A549 (cell line): ENCODE measurements at regions not wholly inside any gene's neighbourhood (a gene's known extent, or its start where the extent isn't known, plus 50 kb on each side); places are given as distances from the start of the nearest gene placed in this dataset.

ENCODE experiments used
- ATAC-seq, 2 experiments: fragments of 200-7000 bp in 1 of 2; fragments of >200 bp in 1 of 2; cut with Nextera tagmentation in 1 of 2; cut with Tn5 transposase in 1 of 2; 3 replicates each; pipeline versions ENCODE4 v1.8.0 to v1.9.1; 2018 to 2020; ENCODE audit warnings: mild to moderate bottlenecking in 1 of 2, moderate library complexity in 1 of 2
- CTCF ChIA-PET: fragments of 300-600 bp; sonication (Branson Sonifier 250); formaldehyde crosslinking; extraction: SDS; loops from one replicate; lab custom pipeline; 2021; ENCODE audit warnings: antibody characterized with exemption, inconsistent platforms; lab: Yijun Ruan, JAX
- POLR2A ChIA-PET: fragments of 350-600 bp; formaldehyde crosslinking; extraction: SDS; loops from one replicate; lab custom pipeline; 2021; ENCODE audit warnings: antibody characterized with exemption, inconsistent platforms; lab: Yijun Ruan, JAX
- DNase-seq, 2 experiments: peaks; one replicate each; pipeline versions ENCODE4 v3.0.0 to v3.0.0-alpha.2; 2011 to 2016; ENCODE audit warnings: low read depth in 1 of 2, low spot score in 1 of 2
- FAIRE-seq: peaks from 2 replicates; lab custom pipeline; 2011; peaks lifted over from hg19 to GRCh38; lab: Jason Lieb, UNC
- H3K27ac ChIP-seq, 2 experiments: fragments of >200 bp; sonication (Bioruptor Twin); formaldehyde crosslinking; 3 replicates each; pipeline ENCODE4 v1.5.1; 2016 to 2017
- H3K4me1 ChIP-seq: fragments of >200 bp; sonication (Bioruptor Twin); formaldehyde crosslinking; 3 replicates; pipeline ENCODE4 v1.6.1; 2016
- H3K4me2 ChIP-seq: fragments of >200 bp; sonication (Bioruptor Twin); formaldehyde crosslinking; 3 replicates; pipeline ENCODE4 v1.6.1; 2016
- H3K4me3 ChIP-seq: fragments of >200 bp; sonication (Bioruptor Twin); formaldehyde crosslinking; 3 replicates; pipeline ENCODE4 v1.5.1; 2016
- H3K9me3 ChIP-seq: fragments of >200 bp; sonication (Bioruptor Twin); formaldehyde crosslinking; 3 replicates; pipeline ENCODE4 v1.6.1; 2016
- BHLHE40 ChIP-seq: IDR thresholded peaks from 2 replicates; pipeline ENCODE4 v1.6.1; 2012; ENCODE audit warnings: low read depth, low read length, inconsistent platforms
- CHD2 ChIP-seq: fragments of 150-350 bp; IDR thresholded peaks from 2 replicates; pipeline ENCODE4 v1.6.1; 2014; ENCODE audit warnings: low read length; ENCODE audit not compliant: partially characterized antibody
- EP300 ChIP-seq, 2 experiments: fragments of >200 bp; sonication (Bioruptor Twin); formaldehyde crosslinking; IDR thresholded peaks; 2 replicates in 1 of 2; 3 replicates in 1 of 2; pipeline ENCODE4 v1.6.1; 2016 to 2017
- FOSB ChIP-seq: fragments of 250-450 bp; sonication (Bioruptor Pico); IDR thresholded peaks from 2 replicates; pipeline ENCODE4 v1.5.0; 2020; ENCODE audit warnings: mild to moderate bottlenecking, moderate library complexity
- FOXS1 ChIP-seq: fragments of 250-450 bp; sonication (Bioruptor Pico); IDR thresholded peaks from 2 replicates; pipeline ENCODE4 v1.5.0; 2020; ENCODE audit warnings: mild to moderate bottlenecking, moderate library complexity
- HOXB5 ChIP-seq: fragments of 250-450 bp; sonication (Bioruptor Pico); IDR thresholded peaks from 2 replicates; pipeline ENCODE4 v1.5.0; 2020; ENCODE audit warnings: mild to moderate bottlenecking, moderate library complexity
- MAZ ChIP-seq: fragments of 150-350 bp; IDR thresholded peaks from 2 replicates; pipeline ENCODE4 v1.6.1; 2014; ENCODE audit warnings: antibody characterized with exemption, low read depth, low read length, borderline replicate concordance
- NPAS2 ChIP-seq: fragments of 250-450 bp; sonication (Bioruptor Pico); IDR thresholded peaks from 2 replicates; pipeline ENCODE4 v1.8.0; 2022; ENCODE audit warnings: mild to moderate bottlenecking, moderate library complexity, borderline replicate concordance
- NR3C1 ChIP-seq: fragments of >200 bp; sonication (Bioruptor Twin); formaldehyde crosslinking; IDR thresholded peaks from 3 replicates; pipeline ENCODE4 v1.6.1; 2017
- POLR2AphosphoS2 ChIP-seq: conservative IDR thresholded peaks from 2 replicates; pipeline ENCODE4 v1.6.1; 2012; ENCODE audit warnings: low read length, improper control_type of control experiment, inconsistent platforms
- RFX5 ChIP-seq: fragments of 450-650 bp; IDR thresholded peaks from 2 replicates; pipeline ENCODE4 v1.7.1; 2014; ENCODE audit warnings: antibody characterized with exemption, mild to moderate bottlenecking, moderate library complexity
- RNF2 ChIP-seq: fragments of 200-600 bp; sonication (generic); IDR thresholded peaks from 2 replicates; pipeline ENCODE4 v1.6.1; 2016; ENCODE audit warnings: low read depth, mild to moderate bottlenecking, antibody characterized with exemption, moderate library complexity, borderline replicate concordance
- ZNF302 ChIP-seq: fragments of 250-450 bp; sonication (Bioruptor Pico); IDR thresholded peaks from 2 replicates; pipeline ENCODE4 v1.9.0; 2021; ENCODE audit warnings: inconsistent platforms, mild to moderate bottlenecking, moderate library complexity
- WGBS: methylation state at CpG from one replicate; pipeline ENCODE4 v1.1.6; 2017; ENCODE audit errors: missing lambda C conversion rate; 5-methylcytosine and 5-hydroxymethylcytosine counted together
- TF ChIP-seq, protein P1 (sequence below): fragments of >200 bp; sonication (Bioruptor Twin); formaldehyde crosslinking; IDR thresholded peaks from 3 replicates; pipeline ENCODE4 v1.6.1; 2016
- TF ChIP-seq, protein P2 (sequence below): fragments of 250-450 bp; sonication (Bioruptor Pico); IDR thresholded peaks from 2 replicates; pipeline ENCODE4 v1.5.0; 2020; ENCODE audit warnings: low read depth, mild to moderate bottlenecking, moderate library complexity
- TF ChIP-seq, protein P3 (sequence below): IDR thresholded peaks from 2 replicates; pipeline ENCODE4 v1.6.1; 2012; ENCODE audit warnings: low read depth, borderline replicate concordance
- TF ChIP-seq, protein P4 (sequence below): fragments of 250-450 bp; sonication (Bioruptor Pico); IDR thresholded peaks from 2 replicates; pipeline ENCODE4 v1.5.0; 2021; ENCODE audit warnings: mild to moderate bottlenecking, moderate library complexity, borderline replicate concordance
- TF ChIP-seq, protein P5 (sequence below): fragments of >200 bp; sonication (Bioruptor Twin); formaldehyde crosslinking; IDR thresholded peaks from 3 replicates; pipeline ENCODE4 v1.5.1; 2016

DNA sequence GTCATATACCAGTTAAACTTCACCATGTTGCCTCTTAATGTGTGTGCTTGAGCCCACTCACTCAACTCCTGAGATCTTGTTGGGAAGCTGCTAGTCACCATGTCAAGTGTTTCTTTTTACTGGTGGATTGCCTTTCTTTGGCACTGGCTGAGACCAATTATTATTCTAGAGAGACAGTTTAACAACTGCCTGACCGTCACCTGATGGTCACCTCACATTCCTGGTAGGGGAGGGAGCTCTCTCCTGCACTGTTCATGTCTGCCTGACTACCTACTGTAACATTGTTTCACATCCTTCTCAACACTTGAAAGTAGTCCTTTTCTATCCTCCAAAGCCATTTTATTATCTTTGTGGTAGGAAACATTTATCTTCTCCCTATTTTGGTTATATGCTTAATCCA lies 172.3 kb downstream of the RWDD3 start:
- FAIRE-seq (no peak), DNase-seq (no peak)
- Histone ChIP-seq H3K4me2 (no peak overlapping the region), H3K4me3 (no peak overlapping the region), H3K4me1 (no peaks in the 10 kb centered on the region), H3K27ac (no peak overlapping the region), H3K9me3 (no peaks in the 10 kb centered on the region)
- ChIA-PET POLR2A (no interaction called here), CTCF (no interaction called here)
- WGBS = 0% methylated on average over 1 of the region's 1 CpG
- TF ChIP-seq, protein P1, sequence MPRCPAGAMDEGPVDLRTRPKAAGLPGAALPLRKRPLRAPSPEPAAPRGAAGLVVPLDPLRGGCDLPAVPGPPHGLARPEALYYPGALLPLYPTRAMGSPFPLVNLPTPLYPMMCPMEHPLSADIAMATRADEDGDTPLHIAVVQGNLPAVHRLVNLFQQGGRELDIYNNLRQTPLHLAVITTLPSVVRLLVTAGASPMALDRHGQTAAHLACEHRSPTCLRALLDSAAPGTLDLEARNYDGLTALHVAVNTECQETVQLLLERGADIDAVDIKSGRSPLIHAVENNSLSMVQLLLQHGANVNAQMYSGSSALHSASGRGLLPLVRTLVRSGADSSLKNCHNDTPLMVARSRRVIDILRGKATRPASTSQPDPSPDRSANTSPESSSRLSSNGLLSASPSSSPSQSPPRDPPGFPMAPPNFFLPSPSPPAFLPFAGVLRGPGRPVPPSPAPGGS = no peak
- TF ChIP-seq, protein P2, sequence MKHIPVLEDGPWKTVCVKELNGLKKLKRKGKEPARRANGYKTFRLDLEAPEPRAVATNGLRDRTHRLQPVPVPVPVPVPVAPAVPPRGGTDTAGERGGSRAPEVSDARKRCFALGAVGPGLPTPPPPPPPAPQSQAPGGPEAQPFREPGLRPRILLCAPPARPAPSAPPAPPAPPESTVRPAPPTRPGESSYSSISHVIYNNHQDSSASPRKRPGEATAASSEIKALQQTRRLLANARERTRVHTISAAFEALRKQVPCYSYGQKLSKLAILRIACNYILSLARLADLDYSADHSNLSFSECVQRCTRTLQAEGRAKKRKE (CRISPR knock-in tag) = no peak
- TF ChIP-seq FOSB (CRISPR knock-in tag) (no peak), POLR2AphosphoS2 (no peak), MAZ (no peak), HOXB5 (CRISPR knock-in tag) (no peak), FOXS1 (CRISPR knock-in tag) (no peak), RFX5 (no peak), BHLHE40 (no peak), ZNF302 (CRISPR knock-in tag) (no peak), RNF2 (no peak), NR3C1 (no peak)
- TF ChIP-seq, protein P3, sequence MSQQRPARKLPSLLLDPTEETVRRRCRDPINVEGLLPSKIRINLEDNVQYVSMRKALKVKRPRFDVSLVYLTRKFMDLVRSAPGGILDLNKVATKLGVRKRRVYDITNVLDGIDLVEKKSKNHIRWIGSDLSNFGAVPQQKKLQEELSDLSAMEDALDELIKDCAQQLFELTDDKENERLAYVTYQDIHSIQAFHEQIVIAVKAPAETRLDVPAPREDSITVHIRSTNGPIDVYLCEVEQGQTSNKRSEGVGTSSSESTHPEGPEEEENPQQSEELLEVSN = no peak
- TF ChIP-seq, protein P4, sequence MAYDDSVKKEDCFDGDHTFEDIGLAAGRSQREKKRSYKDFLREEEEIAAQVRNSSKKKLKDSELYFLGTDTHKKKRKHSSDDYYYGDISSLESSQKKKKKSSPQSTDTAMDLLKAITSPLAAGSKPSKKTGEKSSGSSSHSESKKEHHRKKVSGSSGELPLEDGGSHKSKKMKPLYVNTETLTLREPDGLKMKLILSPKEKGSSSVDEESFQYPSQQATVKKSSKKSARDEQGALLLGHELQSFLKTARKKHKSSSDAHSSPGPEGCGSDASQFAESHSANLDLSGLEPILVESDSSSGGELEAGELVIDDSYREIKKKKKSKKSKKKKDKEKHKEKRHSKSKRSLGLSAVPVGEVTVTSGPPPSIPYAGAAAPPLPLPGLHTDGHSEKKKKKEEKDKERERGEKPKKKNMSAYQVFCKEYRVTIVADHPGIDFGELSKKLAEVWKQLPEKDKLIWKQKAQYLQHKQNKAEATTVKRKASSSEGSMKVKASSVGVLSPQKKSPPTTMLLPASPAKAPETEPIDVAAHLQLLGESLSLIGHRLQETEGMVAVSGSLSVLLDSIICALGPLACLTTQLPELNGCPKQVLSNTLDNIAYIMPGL = no peak
- TF ChIP-seq, protein P5, sequence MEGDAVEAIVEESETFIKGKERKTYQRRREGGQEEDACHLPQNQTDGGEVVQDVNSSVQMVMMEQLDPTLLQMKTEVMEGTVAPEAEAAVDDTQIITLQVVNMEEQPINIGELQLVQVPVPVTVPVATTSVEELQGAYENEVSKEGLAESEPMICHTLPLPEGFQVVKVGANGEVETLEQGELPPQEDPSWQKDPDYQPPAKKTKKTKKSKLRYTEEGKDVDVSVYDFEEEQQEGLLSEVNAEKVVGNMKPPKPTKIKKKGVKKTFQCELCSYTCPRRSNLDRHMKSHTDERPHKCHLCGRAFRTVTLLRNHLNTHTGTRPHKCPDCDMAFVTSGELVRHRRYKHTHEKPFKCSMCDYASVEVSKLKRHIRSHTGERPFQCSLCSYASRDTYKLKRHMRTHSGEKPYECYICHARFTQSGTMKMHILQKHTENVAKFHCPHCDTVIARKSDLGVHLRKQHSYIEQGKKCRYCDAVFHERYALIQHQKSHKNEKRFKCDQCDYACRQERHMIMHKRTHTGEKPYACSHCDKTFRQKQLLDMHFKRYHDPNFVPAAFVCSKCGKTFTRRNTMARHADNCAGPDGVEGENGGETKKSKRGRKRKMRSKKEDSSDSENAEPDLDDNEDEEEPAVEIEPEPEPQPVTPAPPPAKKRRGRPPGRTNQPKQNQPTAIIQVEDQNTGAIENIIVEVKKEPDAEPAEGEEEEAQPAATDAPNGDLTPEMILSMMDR = no peak
- TF ChIP-seq, all 56 proteins: peak for 0
- no peak for ATAC-seq

DNA sequence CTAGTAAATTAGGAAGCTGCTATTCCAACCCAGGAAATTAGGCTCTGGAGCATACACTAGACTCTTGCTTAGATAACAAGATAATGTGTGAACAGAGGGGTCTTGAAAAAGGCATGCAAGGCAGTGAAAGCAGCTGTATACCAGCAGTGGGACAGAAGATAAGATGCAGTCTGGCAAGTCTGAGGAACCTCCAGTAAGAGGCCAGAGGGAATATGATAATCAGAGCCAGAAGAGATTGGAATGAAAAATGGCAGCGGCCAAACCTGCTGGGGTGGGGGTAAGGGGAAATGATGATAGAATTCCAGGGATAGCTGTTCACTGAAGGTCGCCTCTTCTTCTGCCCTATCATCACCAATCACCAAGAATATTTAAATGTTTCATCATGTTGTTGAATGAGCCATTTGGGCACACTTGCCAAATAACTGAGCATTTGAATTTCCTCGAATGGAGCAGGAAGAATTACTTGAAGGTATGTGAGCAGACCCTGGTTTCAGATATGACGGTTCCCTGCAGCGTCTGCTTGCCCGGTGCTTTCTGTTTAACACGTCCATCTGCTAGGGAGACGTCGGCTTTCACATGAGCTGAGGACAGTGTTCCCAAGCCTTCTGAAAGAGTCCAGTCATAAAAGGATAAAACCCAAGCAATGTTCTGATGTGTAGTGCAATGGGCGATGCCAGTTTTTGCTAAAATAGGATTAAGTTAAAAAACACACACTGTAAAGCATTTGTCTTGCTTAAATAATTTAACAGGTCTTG lies 173.3 kb downstream of the RWDD3 start:
- CTCF ChIA-PET = no interaction called here
- POLR2A ChIA-PET = no interaction called here
- WGBS = 28% methylated on average over 10 of the region's 10 CpGs
- no peak for FAIRE-seq
- ATAC-seq = no peak
- Histone ChIP-seq H3K4me1 (no peaks in the 10 kb centered on the region), H3K4me3 (no peak overlapping the region), H3K4me2 (no peak overlapping the region), H3K9me3 (no peaks in the 10 kb centered on the region), H3K27ac (no peak overlapping the region)
- DNase-seq = no peak
- TF ChIP-seq CHD2 (no peak), RNF2 (no peak), NPAS2 (CRISPR knock-in tag) (no peak), EP300 (IDR thresholded peaks at IDR 0.05) (no peak)
